Left hindlimb (tissue), 1 donor: ENCODE measurements at regions not wholly inside any gene's neighbourhood (a gene's known extent, or its start where the extent isn't known, plus 50 kb on each side); places are given as distances from the start of the nearest gene placed in this dataset.

Source experiments
- DNase-seq: peaks from one replicate; pipeline ENCODE4 v3.0.0-alpha.2; 2018

DNA sequence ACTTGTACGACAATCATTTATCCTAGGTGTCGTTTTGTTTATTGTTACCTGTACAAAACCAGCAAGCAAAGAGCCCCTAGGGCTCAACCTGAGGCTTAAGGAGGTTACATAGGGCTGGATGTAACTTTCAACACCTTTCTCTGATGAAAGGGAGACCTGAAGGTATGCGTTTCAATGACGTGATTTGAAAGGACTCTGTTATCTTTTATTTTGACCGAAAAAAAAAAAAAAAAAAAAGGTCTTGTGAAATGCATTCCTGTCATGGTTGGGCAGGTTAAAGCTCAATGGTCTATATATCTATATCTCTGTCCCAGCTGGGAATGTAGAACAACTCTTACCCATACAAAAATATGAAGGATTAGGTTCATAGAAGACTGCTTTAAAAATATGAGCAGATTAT is 78.7 kb upstream of the SASH1 start:
- DNase-seq = no peak

DNA sequence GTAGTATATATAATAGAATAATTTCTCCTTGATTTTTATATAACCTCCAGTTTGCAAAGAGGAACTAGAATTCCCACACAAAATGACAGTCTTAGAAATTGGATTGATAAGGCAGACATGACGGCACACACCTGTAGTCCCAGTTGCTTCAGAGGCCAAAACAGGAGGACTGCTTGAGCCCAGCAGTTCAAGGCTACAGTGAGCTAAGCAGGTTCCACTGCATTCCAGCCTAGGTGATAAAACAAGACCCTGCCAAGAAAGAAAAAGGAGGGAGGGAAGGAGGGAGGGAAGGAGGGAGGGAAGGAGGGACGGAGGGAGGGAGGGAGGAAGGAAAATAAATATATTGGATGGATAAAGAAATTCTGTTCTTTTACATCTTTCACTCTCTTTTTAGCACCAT is 77.6 kb upstream of the SASH1 start:
- DNase-seq = no peak

DNA sequence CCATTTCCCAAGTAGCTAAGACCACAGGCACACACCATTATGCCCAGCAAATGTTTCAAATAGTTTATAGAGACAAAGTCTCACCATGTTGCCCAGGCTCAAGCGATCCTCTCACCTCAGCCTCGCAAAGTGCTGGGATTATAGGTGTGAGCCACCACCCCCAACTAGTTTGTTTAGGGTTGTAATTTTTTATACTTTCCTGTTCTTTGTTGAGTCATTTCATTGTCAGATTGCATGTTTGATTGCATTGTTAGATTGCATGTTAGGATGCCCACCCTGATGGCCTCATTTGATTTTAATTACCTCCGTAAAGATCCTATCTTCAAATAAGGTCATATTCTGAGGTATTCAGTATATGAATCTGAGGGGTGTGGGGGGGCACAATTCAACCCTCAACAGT is 73.3 kb upstream of the SASH1 start:
- DNase-seq = no peak

DNA sequence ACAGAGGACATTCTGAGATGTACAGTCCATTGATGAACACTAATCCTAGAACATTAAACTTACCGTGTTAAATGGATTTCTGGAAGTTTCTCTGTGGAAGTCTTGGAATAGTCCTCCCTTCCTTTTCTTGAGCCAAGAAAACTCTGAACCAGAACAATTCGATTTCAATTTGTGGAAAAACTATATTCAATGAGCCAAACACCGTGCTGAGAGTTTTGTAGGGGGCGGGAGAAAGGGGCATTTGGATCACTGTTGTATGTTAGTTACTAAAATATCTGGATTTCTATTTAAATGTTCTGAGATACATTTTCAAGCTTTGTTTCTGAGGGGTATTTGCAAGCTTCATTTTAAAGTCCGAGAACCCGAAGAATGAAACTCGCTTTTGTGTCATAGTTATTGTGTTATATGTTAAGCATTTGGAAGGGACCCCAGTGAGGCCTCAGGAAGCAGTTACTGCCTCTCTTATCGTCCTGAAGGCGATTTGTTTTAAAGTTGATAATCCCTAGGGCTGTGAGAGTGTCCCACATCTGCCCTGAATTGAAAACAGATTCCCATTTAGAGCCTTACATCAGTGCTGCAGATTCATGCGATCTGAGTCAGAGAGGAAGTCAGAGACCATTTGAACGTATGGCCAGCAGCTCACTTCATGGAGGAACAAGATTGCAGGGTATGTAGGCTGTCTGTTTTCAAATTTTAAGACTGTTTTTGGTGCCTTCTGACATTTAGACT is 70.8 kb upstream of the SASH1 start:
- peak; percentile 73 for DNase-seq

DNA sequence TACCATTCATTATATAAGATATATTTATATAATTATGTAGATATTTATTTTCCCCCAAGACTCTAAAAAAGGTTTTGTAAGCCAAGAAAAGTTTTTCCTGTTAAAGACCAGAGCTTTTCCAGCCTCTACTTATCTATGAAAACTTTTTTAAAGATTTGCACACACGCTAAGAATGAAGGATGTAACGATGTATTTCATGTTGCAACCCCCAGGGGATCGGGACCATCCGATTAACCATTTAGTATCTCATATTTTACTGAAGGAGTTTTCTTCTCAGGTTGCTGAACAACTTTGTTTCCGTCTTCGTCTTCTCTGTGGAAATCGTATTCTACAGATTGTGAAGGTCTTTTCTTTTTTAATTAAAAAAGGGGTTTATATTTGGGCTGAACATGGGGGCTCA is 70.0 kb upstream of the SASH1 start:
- no peak for DNase-seq

DNA sequence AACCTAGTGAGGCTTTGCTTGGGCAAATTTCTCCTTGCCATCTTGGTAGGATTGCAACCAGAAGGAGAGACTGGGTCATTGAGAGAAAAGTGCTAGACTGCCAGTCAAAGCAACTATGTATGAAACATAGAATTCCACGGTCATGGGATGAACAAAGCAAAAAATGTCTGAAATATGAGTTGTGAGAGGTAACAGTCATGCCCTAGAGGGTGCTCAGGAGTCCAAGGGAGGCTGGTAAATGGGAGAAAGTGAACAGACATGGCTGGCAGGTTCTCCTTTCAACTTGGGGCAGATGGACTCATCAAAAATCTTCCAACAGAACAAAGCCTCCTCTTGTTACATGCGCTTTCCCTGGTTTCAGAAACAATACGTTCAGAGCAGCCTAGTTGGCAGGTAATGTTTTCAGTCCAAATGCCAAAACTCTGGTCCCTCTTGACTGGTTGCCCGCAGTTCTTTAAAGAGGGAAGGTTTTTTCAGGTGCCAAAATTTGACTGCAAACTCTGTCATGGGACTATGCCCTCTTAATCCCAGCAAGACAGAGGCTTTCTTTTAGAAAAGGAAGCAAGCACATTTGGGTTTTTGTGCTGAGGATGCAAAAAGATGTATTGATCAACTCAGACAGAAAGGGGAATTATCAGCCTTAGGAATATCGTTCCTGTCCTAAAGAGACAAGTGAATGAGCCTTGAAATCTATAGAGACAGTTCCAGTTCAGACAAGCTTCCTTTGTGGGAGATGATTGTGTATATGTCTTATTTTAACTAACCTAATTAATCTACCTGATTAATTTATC is 68.5 kb upstream of the SASH1 start:
- no peak for DNase-seq

DNA sequence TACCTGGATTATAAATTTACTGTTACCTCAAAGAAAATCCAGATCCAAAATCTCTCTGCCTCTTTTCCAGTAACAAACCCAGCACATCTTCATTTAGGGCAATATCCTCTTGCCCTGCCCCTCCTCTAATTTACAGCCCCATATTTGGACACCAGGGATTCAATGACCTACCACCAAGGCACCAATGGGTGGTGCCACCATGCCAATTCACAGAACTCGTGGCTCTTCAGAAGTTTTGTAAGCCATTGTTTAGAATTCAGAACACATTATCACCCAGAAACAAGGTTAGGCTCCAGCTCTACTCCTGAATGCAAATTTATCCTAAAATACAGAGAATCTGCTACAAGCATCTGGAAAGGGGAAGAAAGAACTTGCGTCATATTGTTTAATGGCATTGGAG is 67.8 kb upstream of the SASH1 start:
- DNase-seq = no peak

DNA sequence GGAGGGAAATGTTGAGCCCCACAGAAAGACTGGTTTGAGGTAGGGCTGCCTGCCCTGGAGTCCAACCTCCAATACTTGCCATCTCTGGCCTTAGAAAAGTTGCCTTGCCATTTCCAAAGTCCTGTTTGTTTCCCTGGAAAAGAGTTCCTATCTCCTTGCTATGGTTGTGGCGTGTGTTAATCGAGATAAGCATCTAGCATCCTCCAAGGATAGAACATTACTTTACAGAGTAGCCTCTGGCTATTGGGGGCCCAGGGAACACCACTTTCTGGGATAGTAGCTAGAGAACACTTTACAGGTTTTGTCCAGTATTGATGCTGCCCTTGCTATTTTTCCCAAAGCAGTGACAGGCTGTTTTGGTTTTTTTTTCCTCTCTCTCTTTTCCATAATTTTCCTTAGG is 57.4 kb upstream of the SASH1 start:
- DNase-seq = no peak

DNA sequence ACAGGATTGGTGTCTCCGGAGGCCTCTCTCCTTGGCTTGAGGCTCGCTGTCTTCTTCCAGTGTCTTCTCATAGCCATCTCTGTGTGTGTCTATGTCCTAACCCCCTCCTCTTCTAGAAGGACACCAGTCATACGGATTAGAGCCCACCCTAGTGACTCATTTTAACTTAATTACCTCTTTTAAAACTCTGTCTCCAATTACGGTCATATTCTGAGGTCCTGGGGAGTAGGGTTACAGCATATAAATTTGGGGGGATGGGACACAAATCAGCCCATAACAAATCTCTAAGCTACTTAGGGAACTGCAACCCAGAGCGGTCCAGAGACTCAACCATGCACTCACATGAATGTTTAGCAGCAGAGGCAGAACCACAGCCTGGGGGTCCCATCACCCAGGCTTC is 56.1 kb upstream of the SASH1 start:
- DNase-seq = no peak

DNA sequence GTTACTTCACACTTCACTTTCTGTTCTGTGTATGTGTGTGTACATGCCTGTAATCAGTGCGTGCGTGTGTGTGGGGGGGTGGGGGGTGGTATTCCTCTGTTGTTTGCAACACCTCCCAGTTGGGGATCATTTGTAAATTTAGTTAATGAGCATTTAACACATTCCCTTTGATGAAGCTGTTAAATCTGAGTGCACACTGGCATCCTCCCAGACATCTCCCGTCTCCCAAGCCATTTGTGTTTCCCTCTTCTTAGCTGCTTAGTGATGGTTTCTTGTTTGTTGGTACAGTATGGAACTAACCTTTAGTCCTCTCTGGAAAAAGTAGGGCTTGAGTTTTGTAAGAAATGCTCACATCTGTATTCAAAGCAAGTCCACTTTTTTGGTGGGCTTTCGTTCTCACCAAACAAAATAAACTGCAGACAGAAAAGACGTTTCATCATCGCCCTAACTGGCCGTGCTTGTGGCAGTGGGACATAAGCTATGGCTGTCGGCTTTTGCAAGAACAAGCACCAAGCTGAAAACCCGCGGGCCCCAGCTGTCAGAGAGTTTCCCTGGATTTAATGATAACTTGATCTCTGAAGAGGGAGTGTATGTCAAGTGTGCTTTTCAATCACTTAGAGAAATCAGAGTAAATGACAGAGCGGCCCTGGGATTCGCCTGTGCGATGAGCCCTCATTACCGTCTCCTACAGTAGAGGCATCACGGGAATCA is 54.9 kb upstream of the SASH1 start:
- no peak for DNase-seq

DNA sequence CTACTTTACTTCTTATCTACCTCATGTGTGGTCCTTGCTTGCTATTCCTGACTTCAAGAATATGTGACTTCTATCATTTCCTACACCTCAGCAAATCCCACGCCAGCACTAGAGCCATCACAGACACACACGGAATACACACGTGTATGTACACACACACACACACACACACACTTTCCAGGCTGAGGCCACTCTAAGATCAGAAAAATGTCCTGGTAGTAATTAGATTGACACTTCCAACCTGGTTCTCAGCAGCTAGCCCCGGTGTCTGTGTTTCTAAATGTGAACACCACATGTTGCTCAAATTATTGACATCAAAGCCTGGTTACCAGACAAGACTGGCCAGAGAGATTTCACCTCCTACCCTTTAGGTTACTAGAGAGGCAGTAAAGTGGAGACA is 54.1 kb upstream of the SASH1 start:
- no peak for DNase-seq

DNA sequence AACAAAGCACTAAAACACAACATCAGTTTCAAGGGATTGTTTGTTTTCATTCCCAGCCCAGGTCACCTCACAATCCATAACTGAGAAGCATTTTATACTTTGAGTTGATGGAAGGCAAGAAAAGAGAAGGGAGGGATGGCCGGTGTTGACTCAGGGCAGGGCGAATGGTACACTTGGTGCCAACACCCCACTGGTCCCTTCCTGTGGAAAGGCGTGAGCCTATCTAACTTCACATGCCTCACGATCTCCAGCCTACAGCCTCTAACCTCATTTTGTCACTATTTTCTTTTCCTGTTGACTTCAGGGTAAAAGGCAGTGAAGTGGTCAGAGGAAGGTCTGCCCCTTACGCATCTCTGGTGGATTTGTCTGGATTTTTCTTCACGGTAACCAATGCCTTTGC is 53.5 kb upstream of the SASH1 start:
- no peak for DNase-seq

DNA sequence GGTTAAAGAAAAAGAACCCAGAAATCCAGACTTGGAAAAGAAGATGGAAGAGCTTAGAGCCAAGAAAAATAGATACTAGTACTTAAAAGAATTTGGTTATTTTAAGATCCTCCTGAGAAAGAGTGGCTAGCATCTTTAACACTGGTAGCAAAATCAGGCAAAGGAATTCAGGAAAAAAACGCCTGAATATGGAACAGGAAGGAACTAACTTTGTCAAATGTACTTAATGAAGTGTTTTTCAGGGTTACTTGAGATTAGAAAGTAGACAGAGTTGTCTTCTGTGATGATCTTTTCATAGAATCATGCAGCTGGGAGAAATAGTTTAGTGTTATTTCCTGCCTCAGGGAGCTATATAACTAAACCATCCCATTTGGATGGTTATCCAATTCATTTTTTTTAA is 50.8 kb upstream of the SASH1 start:
- no peak for DNase-seq
